HCT116 (cell line): ENCODE measurements at regions not wholly inside any gene's neighbourhood (a gene's known extent, or its start where the extent isn't known, plus 50 kb on each side); places are given as distances from the start of the nearest gene placed in this dataset.

ENCODE experiments used
- CBX3 ChIP-seq: IDR thresholded peaks from 2 replicates; pipeline ENCODE4 v1.6.1; 2012; ENCODE audit warnings: low read depth
- EZH2 ChIP-seq: fragments of 200-600 bp; sonication (generic); IDR thresholded peaks from 2 replicates; pipeline ENCODE4 v1.6.1; 2017; ENCODE audit warnings: antibody characterized with exemption, mixed run types
- EZH2phosphoT487 ChIP-seq: fragments of 200-600 bp; IDR thresholded peaks from 2 replicates; pipeline ENCODE4 v1.6.1; 2018; ENCODE audit warnings: antibody characterized with exemption, borderline replicate concordance
- MAX ChIP-seq: IDR thresholded peaks from 2 replicates; pipeline ENCODE4 v1.6.1; 2012
- POLR2A ChIP-seq: IDR thresholded peaks from 2 replicates; pipeline ENCODE4 v1.7.0; 2011; ENCODE audit warnings: borderline replicate concordance; ENCODE audit not compliant: insufficient read depth, insufficient read length; ENCODE audit errors: extremely low read depth
- RAD21 ChIP-seq: IDR thresholded peaks from 2 replicates; pipeline ENCODE4 v1.6.1; 2012; ENCODE audit warnings: low read depth, mild to moderate bottlenecking
- SIN3A ChIP-seq: IDR thresholded peaks from 2 replicates; pipeline ENCODE4 v1.6.1; 2012; ENCODE audit warnings: low read depth
- SP1 ChIP-seq: IDR thresholded peaks from 2 replicates; pipeline ENCODE4 v1.6.1; 2012; ENCODE audit warnings: low read depth
- YY1 ChIP-seq: IDR thresholded peaks from 2 replicates; pipeline ENCODE4 v1.6.1; 2011; ENCODE audit warnings: low read length, low read depth, moderate library complexity, mild to moderate bottlenecking; ENCODE audit not compliant: insufficient replicate concordance; ENCODE audit errors: extremely low read depth
- ZFX ChIP-seq: fragments of 450-650 bp; IDR thresholded peaks from 2 replicates; pipeline ENCODE4 v1.6.1; 2017
- TF ChIP-seq, protein P1 (sequence below), 3 experiments: fragments of 200-600 bp in 1 of 3; sonication (generic) in 1 of 3; IDR thresholded peaks in 2 of 3; conservative IDR thresholded peaks in 1 of 3; 2 replicates each; pipeline ENCODE4 v1.5.1; 2012 to 2017; ENCODE audit warnings: low read depth in 2 of 3, low read length in 2 of 3, antibody characterized with exemption in 1 of 3, borderline replicate concordance in 1 of 3, control low read depth in 1 of 3, mild to moderate bottlenecking in 1 of 3, mixed read lengths in 1 of 3, mixed run types in 1 of 3, moderate library complexity in 1 of 3; ENCODE audit not compliant: insufficient read depth in 1 of 3
- TF ChIP-seq, protein P2 (sequence below): IDR thresholded peaks from 2 replicates; pipeline ENCODE4 v1.6.1; 2012

GRCh38 chr3:18892047-18892446 lies 256.3 kb upstream of the KCNH8 start:
- TF ChIP-seq, protein P1, sequence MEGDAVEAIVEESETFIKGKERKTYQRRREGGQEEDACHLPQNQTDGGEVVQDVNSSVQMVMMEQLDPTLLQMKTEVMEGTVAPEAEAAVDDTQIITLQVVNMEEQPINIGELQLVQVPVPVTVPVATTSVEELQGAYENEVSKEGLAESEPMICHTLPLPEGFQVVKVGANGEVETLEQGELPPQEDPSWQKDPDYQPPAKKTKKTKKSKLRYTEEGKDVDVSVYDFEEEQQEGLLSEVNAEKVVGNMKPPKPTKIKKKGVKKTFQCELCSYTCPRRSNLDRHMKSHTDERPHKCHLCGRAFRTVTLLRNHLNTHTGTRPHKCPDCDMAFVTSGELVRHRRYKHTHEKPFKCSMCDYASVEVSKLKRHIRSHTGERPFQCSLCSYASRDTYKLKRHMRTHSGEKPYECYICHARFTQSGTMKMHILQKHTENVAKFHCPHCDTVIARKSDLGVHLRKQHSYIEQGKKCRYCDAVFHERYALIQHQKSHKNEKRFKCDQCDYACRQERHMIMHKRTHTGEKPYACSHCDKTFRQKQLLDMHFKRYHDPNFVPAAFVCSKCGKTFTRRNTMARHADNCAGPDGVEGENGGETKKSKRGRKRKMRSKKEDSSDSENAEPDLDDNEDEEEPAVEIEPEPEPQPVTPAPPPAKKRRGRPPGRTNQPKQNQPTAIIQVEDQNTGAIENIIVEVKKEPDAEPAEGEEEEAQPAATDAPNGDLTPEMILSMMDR (IDR thresholded peaks at IDR 0.05 in 2 of 3, conservative IDR thresholded peaks at IDR 0.05 in 1 of 3; ENCODE audit: borderline replicate concordance in 1 of 3, insufficient read depth in 1 of 3, low read depth in 2 of 3, low read length in 2 of 3), result no peak
- TF ChIP-seq ZFX (no peak), POLR2A (no peak), CBX3 (no peak), RAD21 (no peak), SIN3A (no peak), YY1 (no peak), EZH2 (no peak), SP1 (no peak), EZH2phosphoT487 (no peak), MAX (no peak)
- TF ChIP-seq, protein P2, sequence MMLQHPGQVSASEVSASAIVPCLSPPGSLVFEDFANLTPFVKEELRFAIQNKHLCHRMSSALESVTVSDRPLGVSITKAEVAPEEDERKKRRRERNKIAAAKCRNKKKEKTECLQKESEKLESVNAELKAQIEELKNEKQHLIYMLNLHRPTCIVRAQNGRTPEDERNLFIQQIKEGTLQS, result no peak
